ENCODE measurements at regions not wholly inside any gene's neighbourhood (a gene's known extent, or its start where the extent isn't known, plus 50 kb on each side); places are given as distances from the start of the nearest gene placed in this dataset.

- H3K4me2 ChIP-seq (ENCODE audit: insufficient read depth, low read length, poor library complexity, severe bottlenecking) = no peak overlapping the region
- H2AFZ ChIP-seq (ENCODE audit: low read length) = no peak overlapping the region
- no peak overlapping the region for H2BK15ac ChIP-seq (ENCODE audit: low read length)
- H3K14ac ChIP-seq (ENCODE audit: low read length) = no peak overlapping the region
- WGBS, 2 donors (ENCODE audit: extremely low coverage in 2 of 2, insufficient read length in 2 of 2, insufficient replicate concordance in 1 of 2) = no CpG with 5 or more reads among the region's 2 CpGs
- H3K9ac ChIP-seq (ENCODE audit: low read depth, low read length, poor library complexity) = no peak overlapping the region
- no peak overlapping the region for H3K23ac ChIP-seq (ENCODE audit: low read depth, low read length, poor library complexity)
- no peak overlapping the region for H3K4ac ChIP-seq (ENCODE audit: low read length)
- no peaks in the 10 kb centered on the region for H3K79me1 ChIP-seq (ENCODE audit: low read depth, low read length)
- H3K4me3 ChIP-seq (ENCODE audit: low read length in 2 of 2) = no peak overlapping the region
- no peak overlapping the region for H2BK120ac ChIP-seq (ENCODE audit: low read depth, low read length)
- no peaks in the 10 kb centered on the region for H3K4me1 ChIP-seq (ENCODE audit: control insufficient read depth in 2 of 2, insufficient read depth in 1 of 2, low read depth in 1 of 2, low read length in 2 of 2)
- no peaks in the 10 kb centered on the region for H3K36me3 ChIP-seq (replicated peaks in 1 of 2; ENCODE audit: control insufficient read depth in 2 of 2, insufficient read depth in 2 of 2, low read length in 2 of 2)
- H2BK12ac ChIP-seq (ENCODE audit: low read length) = no peak overlapping the region
- H2BK5ac ChIP-seq (ENCODE audit: low read length) = no peak overlapping the region
- H3K27ac ChIP-seq (replicated peaks; ENCODE audit: low read length) = no peak overlapping the region
- no peak overlapping the region for H2AK5ac ChIP-seq (ENCODE audit: low read depth, low read length)
- H3K27me3 ChIP-seq (ENCODE audit: control insufficient read depth in 3 of 3, insufficient read depth in 3 of 3, low read depth in 1 of 3, low read length in 3 of 3) = no peaks in the 10 kb centered on the region
- no peaks in the 10 kb centered on the region for H3K9me3 ChIP-seq (replicated peaks in 1 of 2; ENCODE audit: control insufficient read depth in 2 of 2, insufficient read depth in 1 of 2, low read depth in 1 of 2, low read length in 2 of 2)
- no peak overlapping the region for H3K18ac ChIP-seq (ENCODE audit: low read length)
- no peak overlapping the region for H4K91ac ChIP-seq (ENCODE audit: low read depth, low read length, poor library complexity)
- H4K8ac ChIP-seq (ENCODE audit: low read depth, low read length) = no peak overlapping the region
- DNase-seq (ENCODE audit: low spot score) = no peak
These were observed 266.7 kb downstream of the METTL4 start for GRCh38 chr18:2304378-2305175.

GRCh38 chr18:2306606-2307005 lies 264.7 kb downstream of the METTL4 start:
- Histone ChIP-seq H3K14ac (ENCODE audit: low read length) (no peak overlapping the region), H3K79me1 (ENCODE audit: low read depth, low read length) (no peaks in the 10 kb centered on the region), H4K91ac (ENCODE audit: low read depth, low read length, poor library complexity) (no peak overlapping the region), H3K4me2 (ENCODE audit: insufficient read depth, low read length, poor library complexity, severe bottlenecking) (no peak overlapping the region), H3K27me3 (ENCODE audit: control insufficient read depth in 3 of 3, insufficient read depth in 3 of 3, low read depth in 1 of 3, low read length in 3 of 3) (no peaks in the 10 kb centered on the region), H3K18ac (ENCODE audit: low read length) (no peak overlapping the region), H2BK12ac (ENCODE audit: low read length) (no peak overlapping the region), H3K27ac (replicated peaks; ENCODE audit: low read length) (no peak overlapping the region), H3K23ac (ENCODE audit: low read depth, low read length, poor library complexity) (no peak overlapping the region), H2AFZ (ENCODE audit: low read length) (no peak overlapping the region), H3K4me3 (ENCODE audit: low read length in 2 of 2) (no peak overlapping the region), H2BK5ac (ENCODE audit: low read length) (no peak overlapping the region), H3K9me3 (replicated peaks in 1 of 2; ENCODE audit: control insufficient read depth in 2 of 2, insufficient read depth in 1 of 2, low read depth in 1 of 2, low read length in 2 of 2) (no peaks in the 10 kb centered on the region), H2AK5ac (ENCODE audit: low read depth, low read length) (no peak overlapping the region), H4K8ac (ENCODE audit: low read depth, low read length) (no peak overlapping the region), H2BK120ac (ENCODE audit: low read depth, low read length) (no peak overlapping the region), H3K9ac (ENCODE audit: low read depth, low read length, poor library complexity) (no peak overlapping the region), H3K4ac (ENCODE audit: low read length) (no peak overlapping the region), H3K36me3 (replicated peaks in 1 of 2; ENCODE audit: control insufficient read depth in 2 of 2, insufficient read depth in 2 of 2, low read length in 2 of 2) (no peaks in the 10 kb centered on the region), H3K4me1 (ENCODE audit: control insufficient read depth in 2 of 2, insufficient read depth in 1 of 2, low read depth in 1 of 2, low read length in 2 of 2) (no peaks in the 10 kb centered on the region), H2BK15ac (ENCODE audit: low read length) (no peak overlapping the region)
- no peak for DNase-seq (ENCODE audit: low spot score)

GRCh38 chr18:2310886-2311285 lies 260.4 kb downstream of the METTL4 start:
- Histone ChIP-seq H3K36me3 (replicated peaks in 1 of 2; ENCODE audit: control insufficient read depth in 2 of 2, insufficient read depth in 2 of 2, low read length in 2 of 2) (no peaks in the 10 kb centered on the region), H3K27me3 (ENCODE audit: control insufficient read depth in 3 of 3, insufficient read depth in 3 of 3, low read depth in 1 of 3, low read length in 3 of 3) (no peaks in the 10 kb centered on the region), H4K8ac (ENCODE audit: low read depth, low read length) (no peak overlapping the region), H3K4me3 (ENCODE audit: low read length in 2 of 2) (no peak overlapping the region), H3K4me2 (ENCODE audit: insufficient read depth, low read length, poor library complexity, severe bottlenecking) (no peak overlapping the region), H3K9ac (ENCODE audit: low read depth, low read length, poor library complexity) (no peak overlapping the region), H2BK120ac (ENCODE audit: low read depth, low read length) (no peak overlapping the region), H2AFZ (ENCODE audit: low read length) (peak overlapping the region; percentile 44), H2AK5ac (ENCODE audit: low read depth, low read length) (no peak overlapping the region), H2BK5ac (ENCODE audit: low read length) (no peak overlapping the region), H3K79me1 (ENCODE audit: low read depth, low read length) (no peaks in the 10 kb centered on the region), H3K4me1 (ENCODE audit: control insufficient read depth in 2 of 2, insufficient read depth in 1 of 2, low read depth in 1 of 2, low read length in 2 of 2) (no peaks in the 10 kb centered on the region), H3K27ac (replicated peaks; ENCODE audit: low read length) (no peak overlapping the region), H3K23ac (ENCODE audit: low read depth, low read length, poor library complexity) (no peak overlapping the region), H3K14ac (ENCODE audit: low read length) (no peak overlapping the region), H3K4ac (ENCODE audit: low read length) (no peak overlapping the region), H2BK12ac (ENCODE audit: low read length) (no peak overlapping the region), H2BK15ac (ENCODE audit: low read length) (no peak overlapping the region), H3K18ac (ENCODE audit: low read length) (no peak overlapping the region), H3K9me3 (replicated peaks in 1 of 2; ENCODE audit: control insufficient read depth in 2 of 2, insufficient read depth in 1 of 2, low read depth in 1 of 2, low read length in 2 of 2) (no peaks in the 10 kb centered on the region), H4K91ac (ENCODE audit: low read depth, low read length, poor library complexity) (no peak overlapping the region)
- no peak for DNase-seq (ENCODE audit: low spot score)
- no CpG with 5 or more reads among the region's 9 CpGs for WGBS, 2 donors (ENCODE audit: extremely low coverage in 2 of 2, insufficient read length in 2 of 2, insufficient replicate concordance in 1 of 2)

GRCh38 chr18:2312440-2312839 lies 258.9 kb downstream of the METTL4 start:
- no peak overlapping the region for H4K91ac ChIP-seq (ENCODE audit: low read depth, low read length, poor library complexity)
- no peak overlapping the region for H3K9ac ChIP-seq (ENCODE audit: low read depth, low read length, poor library complexity)
- no peaks in the 10 kb centered on the region for H3K79me1 ChIP-seq (ENCODE audit: low read depth, low read length)
- no peak overlapping the region for H2AFZ ChIP-seq (ENCODE audit: low read length)
- no peaks in the 10 kb centered on the region for H3K4me1 ChIP-seq (ENCODE audit: control insufficient read depth in 2 of 2, insufficient read depth in 1 of 2, low read depth in 1 of 2, low read length in 2 of 2)
- H2BK120ac ChIP-seq (ENCODE audit: low read depth, low read length) = no peak overlapping the region
- no peak overlapping the region for H2AK5ac ChIP-seq (ENCODE audit: low read depth, low read length)
- no peak overlapping the region for H3K14ac ChIP-seq (ENCODE audit: low read length)
- H3K23ac ChIP-seq (ENCODE audit: low read depth, low read length, poor library complexity) = no peak overlapping the region
- no peak overlapping the region for H3K4me3 ChIP-seq (ENCODE audit: low read length in 2 of 2)
- no peaks in the 10 kb centered on the region for H3K27me3 ChIP-seq (ENCODE audit: control insufficient read depth in 3 of 3, insufficient read depth in 3 of 3, low read depth in 1 of 3, low read length in 3 of 3)
- H2BK15ac ChIP-seq (ENCODE audit: low read length) = no peak overlapping the region
- H3K4ac ChIP-seq (ENCODE audit: low read length) = no peak overlapping the region
- WGBS, 2 donors (ENCODE audit: extremely low coverage in 2 of 2, insufficient read length in 2 of 2, insufficient replicate concordance in 1 of 2) = no CpG with 5 or more reads among the region's 4 CpGs
- no peak overlapping the region for H2BK12ac ChIP-seq (ENCODE audit: low read length)
- H3K4me2 ChIP-seq (ENCODE audit: insufficient read depth, low read length, poor library complexity, severe bottlenecking) = no peak overlapping the region
- no peak overlapping the region for H2BK5ac ChIP-seq (ENCODE audit: low read length)
- no peak overlapping the region for H3K27ac ChIP-seq (replicated peaks; ENCODE audit: low read length)
- no peak for DNase-seq (ENCODE audit: low spot score)
- H3K36me3 ChIP-seq (replicated peaks in 1 of 2; ENCODE audit: control insufficient read depth in 2 of 2, insufficient read depth in 2 of 2, low read length in 2 of 2) = no peaks in the 10 kb centered on the region
- no peak overlapping the region for H4K8ac ChIP-seq (ENCODE audit: low read depth, low read length)
- H3K18ac ChIP-seq (ENCODE audit: low read length) = no peak overlapping the region
- no peaks in the 10 kb centered on the region for H3K9me3 ChIP-seq (replicated peaks in 1 of 2; ENCODE audit: control insufficient read depth in 2 of 2, insufficient read depth in 1 of 2, low read depth in 1 of 2, low read length in 2 of 2)
